NCI-H1092 treated with DMSO at 0.1 percent for 48 hours (cell line): ENCODE measurements at regions not wholly inside any gene's neighbourhood (a gene's known extent, or its start where the extent isn't known, plus 50 kb on each side); places are given as distances from the start of the nearest gene placed in this dataset.
"Not testable (repeated sequence)": the region's sequence is repeated elsewhere in the genome, so short reads cannot be mapped to it uniquely, and the experiment has no call there.

ENCODE experiments used
- DNase-seq: peaks from one replicate; lab custom pipeline; 2025; lab: John Stamatoyannopoulos, UW

- DNase-seq: no peak
These were observed 166.4 kb upstream of the IRF2BP2 start for GRCh38 chr1:234776256-234776875.

GRCh38 chr1:234775477-234776246 is 165.7 kb upstream of the IRF2BP2 start:
- no peak for DNase-seq

- DNase-seq: no peak
These were observed 165.0 kb upstream of the IRF2BP2 start for GRCh38 chr1:234774971-234775370.

GRCh38 chr1:234773936-234774677 is 164.1 kb upstream of the IRF2BP2 start:
- DNase-seq: no peak

- no peak for DNase-seq
These were observed 162.6 kb upstream of the IRF2BP2 start for GRCh38 chr1:234772345-234773147.

- DNase-seq: peak; percentile 87
These were observed 161.8 kb upstream of the IRF2BP2 start for GRCh38 chr1:234771642-234772344.

- no peak for DNase-seq
These were observed 161.1 kb upstream of the IRF2BP2 start for GRCh38 chr1:234770924-234771540.

- DNase-seq: peak; percentile 65
These were observed 160.2 kb upstream of the IRF2BP2 start for GRCh38 chr1:234769986-234770795.

- no peak for DNase-seq
These were observed 159.5 kb upstream of the IRF2BP2 start for GRCh38 chr1:234769284-234769985.

GRCh38 chr1:234768569-234769283 is 158.7 kb upstream of the IRF2BP2 start:
- no peak for DNase-seq

GRCh38 chr1:234768171-234768568 is 158.2 kb upstream of the IRF2BP2 start:
- DNase-seq: no peak

GRCh38 chr1:234765672-234766071 is 155.7 kb upstream of the IRF2BP2 start:
- DNase-seq: no peak

GRCh38 chr1:234765181-234765580 is 155.2 kb upstream of the IRF2BP2 start:
- no peak for DNase-seq

GRCh38 chr1:234763910-234764309 is 153.9 kb upstream of the IRF2BP2 start:
- DNase-seq: no peak

GRCh38 chr1:234763367-234763766 is 153.4 kb upstream of the IRF2BP2 start:
- no peak for DNase-seq

- not testable (repeated sequence) for DNase-seq
These were observed 152.1 kb upstream of the IRF2BP2 start for GRCh38 chr1:234762127-234762526.

GRCh38 chr1:234760303-234760723 is 150.3 kb upstream of the IRF2BP2 start:
- DNase-seq: no peak

GRCh38 chr1:234759888-234760287 is 149.9 kb upstream of the IRF2BP2 start:
- DNase-seq: no peak

GRCh38 chr1:234758851-234759250 is 148.9 kb upstream of the IRF2BP2 start:
- DNase-seq: no peak
